Right lobe of liver (tissue), 4 donors: ENCODE measurements at regions not wholly inside any gene's neighbourhood (a gene's known extent, or its start where the extent isn't known, plus 50 kb on each side); places are given as distances from the start of the nearest gene placed in this dataset.

Experiments used
- POLR2A ChIP-seq: fragments of 450-650 bp; IDR thresholded peaks from one replicate; pipeline ENCODE4 v1.6.1; 2017; ENCODE audit warnings: antibody characterized with exemption, mild to moderate bottlenecking
- TF ChIP-seq, protein P1 (sequence below), 4 donors: fragments of 200-600 bp in 3 of 4; fragments of 450-650 bp in 1 of 4; IDR thresholded peaks; one replicate each; pipeline versions ENCODE4 v1.5.1 to v1.8.0; 2016 to 2022; ENCODE audit warnings: antibody characterized with exemption in 4 of 4, mild to moderate bottlenecking in 2 of 4
- donor health status: DM: no; HTN: no; CAD: no.
- donor health status: DM: no; HTN: no; CAD: no.
- donor health status: DM: no; HTN: yes; CAD: no.

DNA sequence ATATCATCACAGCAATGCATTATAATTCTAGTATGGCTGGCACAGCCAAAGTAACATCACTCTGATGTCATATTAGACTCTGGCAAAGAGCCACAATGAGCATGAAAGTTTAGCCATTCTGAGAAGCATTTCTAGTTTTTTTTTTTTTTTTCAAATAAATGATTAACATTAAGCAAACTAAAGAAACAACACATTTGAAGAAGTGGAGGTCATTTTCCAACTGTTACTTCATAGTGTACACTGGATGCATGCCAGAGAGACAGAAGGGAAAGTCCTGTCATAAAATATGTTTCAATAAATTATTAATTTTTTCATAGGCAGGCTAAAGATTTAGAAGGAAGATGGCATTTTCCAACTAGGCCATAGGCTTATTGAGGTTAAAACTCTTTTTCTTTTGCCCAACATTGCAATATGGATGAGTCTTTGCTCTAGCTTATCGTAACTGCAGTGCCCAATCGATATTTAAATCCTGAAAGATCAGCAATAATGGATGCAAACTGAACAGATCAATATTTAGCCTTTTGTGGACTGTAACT is 1630.4 kb upstream of the ACVR2A start:
- TF ChIP-seq, protein P1, sequence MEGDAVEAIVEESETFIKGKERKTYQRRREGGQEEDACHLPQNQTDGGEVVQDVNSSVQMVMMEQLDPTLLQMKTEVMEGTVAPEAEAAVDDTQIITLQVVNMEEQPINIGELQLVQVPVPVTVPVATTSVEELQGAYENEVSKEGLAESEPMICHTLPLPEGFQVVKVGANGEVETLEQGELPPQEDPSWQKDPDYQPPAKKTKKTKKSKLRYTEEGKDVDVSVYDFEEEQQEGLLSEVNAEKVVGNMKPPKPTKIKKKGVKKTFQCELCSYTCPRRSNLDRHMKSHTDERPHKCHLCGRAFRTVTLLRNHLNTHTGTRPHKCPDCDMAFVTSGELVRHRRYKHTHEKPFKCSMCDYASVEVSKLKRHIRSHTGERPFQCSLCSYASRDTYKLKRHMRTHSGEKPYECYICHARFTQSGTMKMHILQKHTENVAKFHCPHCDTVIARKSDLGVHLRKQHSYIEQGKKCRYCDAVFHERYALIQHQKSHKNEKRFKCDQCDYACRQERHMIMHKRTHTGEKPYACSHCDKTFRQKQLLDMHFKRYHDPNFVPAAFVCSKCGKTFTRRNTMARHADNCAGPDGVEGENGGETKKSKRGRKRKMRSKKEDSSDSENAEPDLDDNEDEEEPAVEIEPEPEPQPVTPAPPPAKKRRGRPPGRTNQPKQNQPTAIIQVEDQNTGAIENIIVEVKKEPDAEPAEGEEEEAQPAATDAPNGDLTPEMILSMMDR (IDR thresholded peaks at IDR 0.05) = no peak
- no peak for TF ChIP-seq POLR2A
